Lung (tissue), 11 donors: ENCODE measurements at regions not wholly inside any gene's neighbourhood (a gene's known extent, or its start where the extent isn't known, plus 50 kb on each side); places are given as distances from the start of the nearest gene placed in this dataset.

Experiments
- ATAC-seq: fragments of 200-7000 bp; cut with Tn5 transposase; one replicate; pipeline ENCODE4 v1.9.1; 2020; ENCODE audit warnings: moderate number of reproducible peaks; ENCODE audit not compliant: insufficient read depth, low FRiP score
- DNase-seq, 3 donors: peaks; one replicate each; pipeline ENCODE4 v3.0.0-alpha.2; 2013 to 2017
- H3K27ac ChIP-seq, 2 donors: one replicate each; pipeline ENCODE4 v1.5.1; 2013; ENCODE audit warnings: mild to moderate bottlenecking in 2 of 2, moderate library complexity in 2 of 2, control low read depth in 1 of 2, inconsistent platforms in 1 of 2, low read depth in 1 of 2, low read length in 1 of 2
- H3K27me3 ChIP-seq, 3 donors: one replicate each; pipeline ENCODE4 v1.5.1; 2013; ENCODE audit warnings: low read length in 2 of 3; ENCODE audit not compliant: control insufficient read depth in 3 of 3, insufficient read depth in 3 of 3
- H3K36me3 ChIP-seq, 4 donors: one replicate each; pipeline ENCODE4 v1.5.1; 2013; ENCODE audit warnings: low read length in 4 of 4, mild to moderate bottlenecking in 1 of 4, moderate library complexity in 1 of 4; ENCODE audit not compliant: control insufficient read depth in 4 of 4, insufficient read depth in 4 of 4
- H3K4me1 ChIP-seq, 5 donors: one replicate each; pipeline ENCODE4 v1.5.1; 2013; ENCODE audit warnings: low read length in 5 of 5, mild to moderate bottlenecking in 2 of 5, moderate library complexity in 1 of 5; ENCODE audit not compliant: control insufficient read depth in 5 of 5, insufficient read depth in 5 of 5
- H3K4me3 ChIP-seq: one replicate; pipeline ENCODE4 v1.5.1; 2013; ENCODE audit warnings: mild to moderate bottlenecking, control low read depth, moderate library complexity
- H3K9ac ChIP-seq, 2 donors: one replicate each; pipeline ENCODE4 v1.5.1; 2013; ENCODE audit warnings: low read length in 2 of 2, control low read depth in 1 of 2; ENCODE audit not compliant: insufficient read depth in 1 of 2
- H3K9me3 ChIP-seq, 4 donors: one replicate each; pipeline ENCODE4 v1.5.1; 2013; ENCODE audit warnings: low read length in 3 of 4, mild to moderate bottlenecking in 1 of 4, moderate library complexity in 1 of 4; ENCODE audit not compliant: control insufficient read depth in 4 of 4, insufficient read depth in 3 of 4
- CTCF ChIP-seq: IDR thresholded peaks from 2 replicates; pipeline ENCODE4 v1.5.1; 2012; ENCODE audit warnings: mild to moderate bottlenecking; ENCODE audit errors: control extremely low read depth, extremely low read depth
- WGBS, 2 donors: extraction: QIAGEN DNeasy Blood & Tissue Kit; methylation state at CpG; one replicate each; pipeline ENCODE4 v1.1.7; 2013; 5-methylcytosine and 5-hydroxymethylcytosine counted together
- donor health status: control.
- donor health status: control.
- donor health status: Bipolar disorder and iron deficiency.
- donor health status: healthy.
- donor health status: DM: yes; HTN: yes; CAD: no.

DNA sequence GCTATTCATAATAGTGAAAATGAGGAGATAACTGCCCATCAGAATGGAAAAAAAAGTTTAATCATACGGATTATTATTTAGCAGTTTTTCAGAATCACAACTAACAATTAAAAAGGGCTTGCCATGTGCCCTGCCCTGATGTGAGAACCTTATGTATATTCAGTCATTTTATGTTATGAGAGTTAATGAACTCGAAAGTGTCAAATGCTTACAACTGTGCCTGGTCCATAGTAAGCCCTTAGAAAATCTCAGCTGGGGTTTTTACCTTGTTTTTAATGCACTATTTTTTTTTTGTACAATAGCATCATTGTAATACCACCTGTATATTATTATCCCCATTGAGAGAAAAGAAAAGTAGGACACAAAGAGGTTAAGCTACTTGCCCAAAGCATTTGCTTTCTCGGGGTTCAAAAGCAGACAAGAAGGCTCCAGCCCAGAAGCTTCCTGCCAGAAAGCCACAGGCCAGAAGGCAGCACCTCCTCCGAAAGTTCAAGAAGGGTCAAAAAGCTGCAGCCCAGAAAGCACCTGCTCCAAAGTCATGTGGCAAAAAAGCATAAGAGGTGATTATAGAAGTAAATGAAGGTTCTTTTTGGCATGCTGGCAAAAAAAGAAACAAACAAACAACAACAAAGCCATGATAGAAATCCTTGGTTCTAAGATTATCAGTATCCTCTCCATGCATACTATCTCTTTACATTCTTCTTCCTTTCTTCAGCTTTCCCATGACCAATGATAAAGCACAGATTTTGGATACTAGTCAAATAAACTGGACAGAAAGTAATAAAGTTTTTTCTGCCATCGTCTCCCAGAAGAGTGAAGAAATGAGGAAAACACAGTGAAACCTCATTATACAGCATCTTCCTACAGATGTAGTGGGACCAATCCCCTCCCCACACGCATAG lies 59.1 kb upstream of the NAP1L1 start:
- 45 to 54% methylated on average over 6 of the region's 6 CpGs for WGBS, 2 donors
- H3K4me1 ChIP-seq = peaks cover 0 to 8% (median 0%) of the 10 kb centered on the region in 5 donors
- no peak overlapping the region for H3K9ac ChIP-seq
- H3K27ac ChIP-seq = no peak overlapping the region
- DNase-seq = no peak
- H3K4me3 ChIP-seq = no peak overlapping the region
- no peaks in the 10 kb centered on the region for H3K27me3 ChIP-seq
- no peak for ATAC-seq
- H3K9me3 ChIP-seq = no peaks in the 10 kb centered on the region
- TF ChIP-seq CTCF = no peak
- no peaks in the 10 kb centered on the region for H3K36me3 ChIP-seq

DNA sequence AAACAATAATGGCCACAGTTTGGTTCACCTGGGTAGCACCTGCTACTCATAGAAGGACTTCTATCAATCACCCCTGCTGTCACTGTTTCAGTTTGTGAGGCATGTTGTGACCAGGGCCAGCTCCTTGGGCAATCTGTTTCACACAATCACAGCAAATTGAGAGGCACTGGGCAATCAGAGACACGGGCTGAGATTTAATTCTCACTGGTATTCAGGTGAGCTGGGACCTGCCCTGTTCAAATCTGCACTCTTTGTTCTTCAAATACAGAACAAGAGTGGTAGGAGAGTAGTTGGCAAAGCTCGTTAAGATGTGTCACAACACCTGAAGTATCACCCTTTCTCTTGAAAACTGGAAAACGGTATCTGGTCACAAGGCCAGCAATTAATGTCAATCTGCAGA lies 57.8 kb upstream of the NAP1L1 start:
- WGBS, 2 donors = 70 to 81% methylated on average over 3 of the region's 3 CpGs
- Histone ChIP-seq H3K27me3 (no peaks in the 10 kb centered on the region), H3K9me3 (peaks cover 0 to 3% (median 0%) of the 10 kb centered on the region in 4 donors), H3K27ac (no peak overlapping the region), H3K4me3 (no peak overlapping the region), H3K36me3 (no peaks in the 10 kb centered on the region), H3K9ac (no peak overlapping the region), H3K4me1 (peaks cover 0 to 8% (median 0%) of the 10 kb centered on the region in 5 donors)
- TF ChIP-seq CTCF = no peak
- no peak for DNase-seq
- ATAC-seq = no peak

DNA sequence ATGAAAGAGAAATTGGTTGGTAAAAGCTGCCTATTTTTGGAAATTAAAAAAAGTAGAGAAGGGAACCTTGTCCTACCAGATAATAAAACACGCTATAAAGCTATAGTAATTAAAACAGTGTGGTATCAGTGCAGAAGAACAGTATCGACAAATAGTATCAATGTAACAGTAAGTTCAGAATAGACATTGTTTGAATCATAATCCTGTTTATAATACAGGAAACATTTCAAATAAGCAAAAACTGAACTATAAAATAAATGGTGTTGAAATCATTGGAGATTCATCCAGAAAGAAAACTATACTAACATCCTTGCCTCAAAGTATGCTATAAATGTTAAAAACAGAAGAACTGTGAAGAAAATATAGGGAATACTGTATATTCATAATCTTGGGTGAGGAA lies 54.2 kb upstream of the NAP1L1 start:
- peaks cover 0 to 3% (median 0%) of the 10 kb centered on the region in 4 donors for H3K9me3 ChIP-seq
- peaks cover 0 to under 1% (median 0%) of the 10 kb centered on the region in 5 donors for H3K4me1 ChIP-seq
- H3K27me3 ChIP-seq = no peaks in the 10 kb centered on the region
- no peak overlapping the region for H3K9ac ChIP-seq
- 95 to 97% methylated on average over 2 of the region's 2 CpGs for WGBS, 2 donors
- no peak overlapping the region for H3K27ac ChIP-seq
- H3K36me3 ChIP-seq = no peaks in the 10 kb centered on the region
- TF ChIP-seq CTCF = no peak
- no peak overlapping the region for H3K4me3 ChIP-seq
- no peak for DNase-seq
- no peak for ATAC-seq
